HG02885 (cell line): ENCODE measurements at regions not wholly inside any gene's neighbourhood (a gene's known extent, or its start where the extent isn't known, plus 50 kb on each side); places are given as distances from the start of the nearest gene placed in this dataset.
"Not testable (repeated sequence)": the region's sequence is repeated elsewhere in the genome, so short reads cannot be mapped to it uniquely, and the experiment has no call there.

Experiments used
- ATAC-seq: cut with Tn5 transposase; IDR thresholded peaks from one replicate; pipeline ENCODE4 v1.9.1; 2021; ENCODE audit warnings: mild to moderate bottlenecking; ENCODE audit not compliant: unreplicated experiment, poor library complexity

DNA sequence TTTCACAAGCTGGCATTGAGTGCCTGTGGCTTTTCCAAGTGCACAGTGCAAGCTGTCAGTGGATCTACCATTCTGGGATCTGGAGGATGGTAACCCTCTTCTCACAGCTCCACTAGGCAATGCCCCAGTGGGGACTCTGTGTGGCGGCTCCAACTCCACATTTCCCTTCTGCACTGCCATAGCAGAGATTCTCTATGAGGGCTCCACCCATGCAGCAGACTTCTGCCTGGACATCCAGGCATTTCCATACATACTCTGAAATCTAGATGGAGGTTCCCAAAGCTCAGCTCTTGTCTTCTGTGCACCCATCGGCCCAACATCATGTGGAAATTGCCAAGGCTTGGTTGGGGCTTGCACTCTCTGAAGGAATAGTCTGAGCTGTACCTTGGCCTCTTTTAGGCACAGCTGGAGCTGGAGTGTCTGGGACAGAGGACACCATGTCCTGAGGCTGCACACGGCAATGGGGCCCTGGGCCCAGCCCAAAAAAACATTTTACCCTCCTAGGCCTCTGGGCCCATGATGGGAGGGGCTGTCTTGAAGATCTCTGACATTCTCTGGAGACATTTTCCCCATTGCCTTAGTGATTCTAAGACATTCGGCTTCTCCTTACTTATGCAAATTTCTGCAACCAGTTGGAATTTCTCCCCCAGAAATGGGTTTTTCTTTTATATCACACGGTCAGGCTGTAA, 313.3 kb upstream of the SFSWAP start:
- no peak for ATAC-seq

DNA sequence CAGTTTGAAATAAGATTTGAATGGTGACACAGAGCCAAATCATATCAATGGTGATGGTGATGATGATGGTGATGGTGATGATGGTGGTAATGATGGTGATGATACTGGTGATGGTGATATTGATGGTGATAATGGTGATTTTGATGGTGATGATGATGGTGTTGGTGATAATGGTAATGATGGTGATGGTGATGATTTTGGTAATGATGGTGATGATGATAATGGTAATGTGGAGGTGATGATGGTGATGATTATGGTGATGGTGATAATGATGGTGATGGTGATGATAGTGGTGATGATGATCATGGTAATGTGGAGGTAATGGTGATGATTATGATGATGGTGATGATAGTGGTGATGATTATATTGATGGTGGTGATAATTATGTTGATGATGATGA, 311.9 kb upstream of the SFSWAP start:
- ATAC-seq: no peak

DNA sequence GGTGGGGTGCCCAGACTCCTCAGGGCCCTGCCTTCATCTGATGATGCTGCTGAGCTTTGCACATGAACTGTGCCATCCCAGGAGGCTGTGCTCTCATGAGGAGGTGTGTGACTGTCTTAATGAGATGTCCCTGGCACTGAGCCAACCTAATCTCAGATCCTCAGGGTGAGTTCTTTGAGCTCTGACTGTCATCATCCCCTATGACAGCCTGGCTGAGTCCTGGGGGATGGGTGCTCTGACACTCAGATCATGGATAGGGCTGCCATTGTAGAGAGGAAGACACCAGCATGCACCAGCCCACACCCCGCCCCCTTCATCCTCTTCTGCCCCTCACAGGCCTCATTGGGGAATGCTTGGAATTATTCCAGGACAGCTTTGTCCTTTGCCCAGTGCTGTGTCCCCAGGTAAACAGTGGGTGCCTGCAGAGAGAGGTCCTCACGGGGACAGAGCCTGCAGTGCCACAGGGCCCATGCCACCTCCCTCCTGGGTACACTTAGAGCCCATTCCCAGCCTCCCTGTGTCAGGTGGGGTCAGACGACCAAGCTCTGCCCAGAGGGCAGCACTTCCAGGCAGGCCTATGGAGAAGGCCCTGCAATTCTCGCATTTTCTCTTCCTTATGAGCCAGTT, 310.1 kb upstream of the SFSWAP start:
- not testable (repeated sequence) for ATAC-seq

DNA sequence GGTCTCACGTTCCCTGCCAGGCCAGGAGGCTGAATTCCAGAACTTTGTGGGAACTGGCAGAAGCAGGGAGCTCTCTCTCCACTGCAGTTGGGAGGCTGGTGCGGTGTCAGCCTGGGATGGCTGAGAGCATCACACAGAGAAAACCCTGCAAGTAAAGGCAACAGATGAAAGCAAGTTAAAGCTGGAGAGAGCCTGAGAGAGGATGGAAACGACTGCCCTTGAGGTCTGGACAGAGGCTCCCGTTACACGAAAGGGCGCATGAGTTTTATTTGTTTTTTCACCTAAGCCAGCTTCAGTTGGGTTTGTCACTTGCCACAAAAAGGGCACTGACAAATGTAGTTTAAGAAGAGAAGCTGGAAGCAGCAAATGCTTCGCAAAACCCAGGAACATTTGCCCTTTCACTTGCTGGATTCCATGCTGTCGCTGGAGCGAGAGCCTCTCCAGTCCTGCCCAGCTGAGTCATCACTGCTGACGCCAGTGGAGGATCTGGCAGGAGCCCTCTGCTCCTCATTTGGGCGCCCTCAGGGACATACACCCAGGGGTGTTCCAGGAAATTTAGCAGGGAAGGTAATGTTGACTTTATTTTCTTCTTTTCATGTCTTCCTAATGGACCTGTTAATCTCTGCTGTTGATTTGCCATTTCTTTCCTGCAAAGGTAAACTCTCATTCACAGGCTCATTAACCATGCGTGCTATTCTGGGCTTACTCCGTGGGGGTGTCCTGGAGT, 308.8 kb upstream of the SFSWAP start:
- not testable (repeated sequence) for ATAC-seq

DNA sequence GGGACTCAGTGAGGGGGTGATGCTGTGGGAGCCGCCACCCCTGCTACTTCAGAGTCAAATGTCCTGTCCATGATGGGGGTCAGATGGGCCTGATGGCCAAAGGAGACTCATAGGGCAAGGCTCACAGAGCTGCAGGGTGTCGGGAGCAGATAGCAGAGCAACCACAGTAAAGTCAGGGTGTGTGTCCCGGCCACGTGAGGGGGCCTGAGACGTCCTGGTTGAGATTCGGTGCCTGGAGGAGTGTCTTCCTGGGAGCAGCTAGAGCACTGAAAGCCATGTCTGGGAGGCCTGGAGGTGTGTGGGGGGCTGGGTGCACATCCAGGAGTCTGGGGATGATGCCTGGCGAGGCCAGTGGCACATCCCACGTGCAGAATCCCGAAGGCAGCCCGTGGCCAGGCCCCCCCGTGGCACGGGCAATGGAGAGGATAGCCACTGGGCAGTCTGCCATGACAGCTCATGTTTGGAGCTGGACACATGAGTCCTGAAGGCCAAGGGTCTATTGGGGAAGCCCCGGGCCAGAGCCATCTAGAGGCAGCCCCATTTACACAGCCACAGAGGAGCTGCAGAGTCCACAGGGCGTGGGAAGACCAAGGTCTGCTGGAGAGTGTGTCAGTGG, 308.0 kb upstream of the SFSWAP start:
- no peak for ATAC-seq

DNA sequence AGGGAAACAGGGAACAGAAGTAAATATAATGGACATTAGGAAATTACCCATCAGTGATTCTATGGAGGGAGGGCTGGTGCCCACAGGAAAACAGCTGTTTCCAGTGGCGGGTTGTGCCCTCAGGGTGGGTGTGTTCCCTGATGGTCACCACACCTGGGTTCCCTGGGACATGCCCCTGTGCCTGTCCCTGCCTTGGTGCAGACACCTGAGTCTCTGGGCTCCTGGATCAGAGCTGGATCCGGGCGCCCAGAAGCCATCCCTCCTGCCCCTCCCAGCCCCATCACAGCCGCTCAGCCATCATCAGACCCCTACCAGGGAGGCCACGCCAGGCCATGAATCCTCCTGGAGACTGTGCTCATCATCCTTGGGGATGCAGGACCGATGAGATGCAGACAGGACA, 307.2 kb upstream of the SFSWAP start:
- ATAC-seq: no peak

DNA sequence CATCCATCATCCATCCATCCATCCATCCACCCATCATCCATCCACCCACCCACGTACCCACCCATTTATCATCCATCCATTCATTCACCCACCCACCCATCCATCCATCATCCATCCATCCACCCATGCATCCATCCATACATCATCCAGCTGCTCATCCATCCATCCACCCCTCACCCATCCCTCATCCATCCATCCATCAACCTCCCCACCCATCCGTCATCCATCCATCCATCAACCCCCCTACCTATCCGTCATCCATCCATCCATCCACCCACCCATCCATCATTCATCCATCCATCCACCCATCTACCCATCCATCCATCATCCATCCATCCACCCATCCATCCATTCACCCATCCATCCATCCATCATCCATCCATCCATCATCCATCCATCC, 306.2 kb upstream of the SFSWAP start:
- ATAC-seq: no peak

DNA sequence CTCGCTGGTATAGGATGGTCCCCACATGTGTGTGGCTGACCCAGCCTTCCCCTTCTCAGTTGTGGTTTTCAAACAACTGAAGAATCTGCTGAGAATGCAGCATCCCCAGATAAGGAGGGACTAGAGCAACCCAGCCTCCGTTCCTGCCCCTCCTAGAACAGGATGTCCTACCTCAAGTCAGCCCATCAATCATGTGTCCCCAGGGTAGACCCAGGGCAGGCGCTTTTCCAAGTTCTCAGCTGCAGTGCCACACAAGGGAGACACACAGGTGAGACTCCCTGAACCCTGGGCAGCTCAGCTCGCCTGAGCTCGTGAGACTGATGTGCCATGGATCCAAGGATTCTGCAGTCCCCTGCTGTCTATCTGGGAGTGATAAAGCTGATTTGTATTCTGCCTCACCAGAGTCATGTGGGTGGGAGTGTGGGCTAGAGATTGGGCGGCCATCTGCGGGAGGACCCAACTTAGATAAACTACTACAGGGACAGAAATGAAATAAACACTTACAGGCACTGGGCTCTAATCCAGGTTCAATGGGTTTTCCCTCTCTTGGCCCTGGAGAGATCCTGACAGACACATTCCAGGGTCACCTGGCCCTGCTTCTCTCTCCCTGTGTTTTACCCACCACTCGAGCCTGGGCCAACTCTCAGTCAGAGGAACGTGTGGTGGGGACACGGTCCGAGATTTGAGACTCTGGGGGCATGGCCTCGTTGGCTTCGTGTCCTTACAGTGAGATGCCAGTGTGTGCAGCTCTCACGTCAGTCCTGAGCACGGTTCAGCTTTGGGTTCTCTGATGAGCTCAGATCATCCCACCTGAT, 303.5 kb upstream of the SFSWAP start:
- ATAC-seq: no peak

DNA sequence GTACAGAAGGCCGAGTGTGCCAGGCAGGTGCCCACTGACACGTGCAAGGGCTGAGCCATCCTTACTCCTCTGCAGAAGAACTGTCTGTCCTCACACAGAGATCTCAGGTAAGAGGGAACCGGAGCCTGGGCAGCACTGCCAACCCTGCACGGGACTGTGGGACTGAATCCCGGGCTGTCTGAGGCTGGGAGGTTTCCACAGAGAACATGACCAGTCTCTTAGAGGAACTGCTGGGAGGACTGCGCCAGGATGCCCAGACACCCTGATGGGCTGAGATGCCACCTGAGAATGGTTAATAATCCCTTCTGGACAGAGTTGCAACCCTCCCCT, 302.9 kb upstream of the SFSWAP start:
- ATAC-seq: no peak

DNA sequence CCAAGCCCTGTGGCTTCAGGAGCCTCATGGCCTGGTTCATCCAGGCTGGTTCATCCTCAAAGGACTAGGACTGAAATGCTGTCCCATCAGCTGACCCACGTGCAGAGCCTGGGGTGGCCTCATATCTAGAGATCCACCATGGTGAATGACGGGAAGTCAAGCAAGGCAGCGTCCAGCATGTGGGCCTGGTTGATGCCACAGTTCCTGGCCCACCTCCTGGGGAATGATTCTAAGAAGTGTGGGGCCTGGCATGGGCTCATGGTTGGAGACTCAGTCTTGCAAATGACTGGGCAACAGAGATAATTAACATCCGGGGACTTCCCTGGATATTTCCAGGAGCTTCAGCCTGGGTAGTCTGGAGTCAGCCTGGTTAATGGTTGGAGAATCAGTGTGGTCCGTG, 302.4 kb upstream of the SFSWAP start:
- no peak for ATAC-seq

DNA sequence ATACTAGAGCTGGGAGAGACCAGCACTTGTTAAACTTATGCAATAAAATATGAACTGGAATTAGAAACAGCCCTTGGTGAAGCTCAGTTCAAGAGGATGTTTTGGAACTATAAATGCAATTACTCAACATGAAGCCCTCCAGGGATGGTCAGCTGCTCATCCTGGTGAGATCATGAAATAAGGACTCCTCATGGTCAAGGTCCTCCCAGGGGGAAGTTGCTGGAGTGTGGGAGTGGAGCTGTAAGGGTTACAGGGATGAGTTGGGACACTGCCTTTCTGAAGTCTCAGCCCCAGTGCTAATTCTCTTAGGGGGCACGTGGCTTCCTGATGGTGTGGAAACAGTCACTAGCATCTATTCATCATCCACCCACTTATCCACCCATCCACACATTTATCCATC, 301.7 kb upstream of the SFSWAP start:
- no peak for ATAC-seq

DNA sequence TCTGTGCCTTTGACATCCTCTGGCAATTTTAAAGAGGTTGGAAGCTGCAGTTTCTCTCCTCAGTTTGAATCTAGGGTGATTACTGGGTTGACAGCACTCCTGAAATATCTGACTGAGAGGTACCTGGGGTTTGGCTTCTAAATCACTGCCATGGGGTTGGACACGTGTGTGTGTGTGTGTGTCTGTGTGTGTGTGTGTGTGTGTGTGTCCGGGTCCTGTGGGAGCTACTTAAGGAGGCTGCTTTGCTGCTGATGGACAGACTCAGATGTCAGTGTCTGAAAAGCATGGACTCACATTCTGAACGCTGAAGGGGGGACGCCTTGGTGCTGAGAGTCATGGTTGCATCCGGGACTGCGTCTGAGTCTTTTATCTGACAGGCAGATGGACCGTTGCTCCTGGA, 299.1 kb upstream of the SFSWAP start:
- not testable (repeated sequence) for ATAC-seq

DNA sequence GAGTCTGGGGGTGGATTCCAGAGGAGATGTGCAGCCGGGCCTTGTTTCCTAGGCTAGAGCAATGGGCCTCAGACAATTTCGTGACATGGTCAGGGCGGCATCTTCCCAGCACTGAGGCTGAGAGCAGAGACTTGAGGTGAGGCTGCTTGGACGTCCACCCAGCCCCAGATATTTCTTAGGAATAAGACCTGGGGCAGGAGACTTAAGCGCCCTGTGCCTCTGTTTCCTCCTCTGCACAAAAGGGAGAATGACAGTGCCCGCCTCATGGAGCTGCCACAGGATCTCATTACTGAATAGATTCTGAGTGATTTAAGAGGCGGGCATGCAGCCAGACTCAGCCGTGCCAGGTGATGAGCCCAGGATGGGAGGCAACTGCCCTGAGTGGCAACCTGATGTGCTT, 297.9 kb upstream of the SFSWAP start:
- ATAC-seq: no peak

DNA sequence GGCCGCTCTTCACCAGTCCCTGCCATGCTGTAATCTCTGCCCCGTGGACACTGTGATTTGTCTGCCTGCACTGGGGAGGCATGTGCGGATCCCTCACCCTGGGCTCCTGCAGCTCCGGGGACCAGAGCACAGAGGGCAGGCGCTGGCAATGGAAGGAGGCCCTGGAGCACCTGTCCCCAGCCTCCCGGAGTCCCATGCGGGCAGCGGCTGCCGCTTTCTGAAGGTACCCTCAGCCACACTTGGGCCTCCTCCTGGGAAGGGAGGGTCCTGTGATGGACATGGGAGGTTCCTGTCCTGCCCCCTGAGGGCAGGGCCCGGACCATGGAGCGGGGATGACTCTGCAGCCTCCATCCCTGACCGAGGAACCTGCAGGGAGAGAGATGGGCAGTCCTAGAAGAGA, 297.4 kb upstream of the SFSWAP start:
- no peak for ATAC-seq

DNA sequence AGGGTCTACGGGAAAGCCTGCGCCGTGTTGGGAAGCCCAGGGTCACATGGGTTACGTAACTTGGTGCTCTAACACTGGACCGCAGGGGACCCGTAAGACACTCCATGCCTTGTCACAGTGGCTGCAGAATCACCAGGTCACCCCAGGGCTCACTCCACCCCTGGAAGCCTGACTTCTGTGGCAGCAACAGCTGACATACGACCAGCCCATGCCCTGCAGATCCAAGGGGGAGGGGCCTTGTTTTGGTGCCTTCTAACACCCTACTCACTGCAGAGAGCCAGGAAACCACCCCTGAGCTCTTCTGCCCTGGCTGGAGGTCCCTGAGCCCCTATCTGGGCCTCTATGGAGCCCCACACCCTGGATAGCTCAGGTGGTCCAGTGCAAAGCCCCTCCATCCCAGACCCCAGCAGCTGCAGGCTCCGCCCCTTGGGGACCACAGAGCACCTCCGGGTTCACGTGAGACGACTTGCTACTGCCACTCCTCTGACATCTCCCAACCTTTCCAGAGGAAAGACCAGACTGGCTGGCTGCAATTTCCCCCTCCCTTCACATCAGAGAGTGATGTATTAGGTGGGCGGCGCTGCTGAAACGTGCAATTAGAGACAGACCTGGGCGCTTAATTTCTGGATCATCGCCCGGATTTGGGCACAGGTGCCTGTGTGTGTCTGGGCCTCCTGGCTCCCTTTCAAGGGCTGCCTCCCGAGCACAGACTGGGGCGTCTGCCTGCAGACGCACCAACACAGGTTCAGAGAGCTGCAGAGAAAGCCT, 296.6 kb upstream of the SFSWAP start:
- ATAC-seq: not testable (repeated sequence)

DNA sequence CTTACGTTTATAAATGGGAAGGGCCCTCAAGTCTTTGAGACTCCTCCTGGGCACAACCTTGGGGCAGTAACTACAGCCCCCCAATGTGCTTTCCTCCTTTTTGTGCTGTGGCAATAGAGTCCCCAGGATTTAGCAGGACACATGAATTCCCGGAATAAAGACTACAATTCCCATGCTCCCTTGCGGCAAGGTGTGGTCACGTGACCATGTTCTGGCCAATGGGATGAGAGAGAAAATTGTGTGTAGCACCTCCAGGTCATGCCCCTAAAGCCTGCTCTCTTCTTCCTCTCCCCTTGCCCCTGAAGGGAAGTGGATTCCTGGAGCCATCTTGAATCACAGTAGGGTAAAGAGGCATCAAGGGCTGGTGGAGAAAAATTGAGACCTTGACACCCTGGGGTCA, 295.1 kb upstream of the SFSWAP start:
- ATAC-seq: no peak

DNA sequence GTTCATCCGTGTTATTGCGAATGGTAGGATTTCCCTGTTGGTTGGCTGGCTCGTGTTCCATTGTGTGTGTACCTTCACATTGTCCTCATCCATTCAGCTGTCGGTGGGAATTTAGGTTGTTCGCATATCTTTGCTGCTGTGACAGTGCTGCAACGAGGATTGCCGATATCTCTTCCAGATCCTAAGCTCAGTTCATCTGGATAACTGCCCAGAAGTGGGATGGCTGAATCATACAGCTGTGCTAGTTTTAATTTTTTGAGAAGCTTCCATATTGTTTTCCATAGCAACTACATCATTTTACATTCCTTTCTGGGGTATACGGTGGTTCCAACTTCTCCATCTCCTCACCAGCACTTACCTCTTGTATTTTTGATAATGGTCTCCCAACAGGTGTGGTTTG, 292.8 kb upstream of the SFSWAP start:
- ATAC-seq: no peak

DNA sequence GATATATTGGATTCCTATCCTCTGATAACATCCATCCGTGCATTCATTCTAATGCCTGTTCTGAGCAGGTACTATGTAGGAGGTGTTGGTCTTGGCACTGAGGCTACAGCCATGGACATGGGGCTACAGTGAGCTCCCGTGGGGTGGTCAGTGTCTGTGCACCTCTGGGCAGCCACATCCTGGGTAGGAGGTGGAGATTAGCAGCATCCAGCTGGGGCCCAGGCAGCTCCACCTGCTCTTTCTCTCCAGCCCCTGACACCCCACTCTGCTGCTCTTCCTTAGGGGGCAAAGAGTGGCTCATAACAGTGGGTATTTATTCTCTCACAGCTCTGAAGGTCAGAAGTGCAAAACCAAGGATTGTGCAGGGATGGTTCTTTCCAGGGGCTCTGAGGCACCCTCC, 292.0 kb upstream of the SFSWAP start:
- ATAC-seq: no peak

DNA sequence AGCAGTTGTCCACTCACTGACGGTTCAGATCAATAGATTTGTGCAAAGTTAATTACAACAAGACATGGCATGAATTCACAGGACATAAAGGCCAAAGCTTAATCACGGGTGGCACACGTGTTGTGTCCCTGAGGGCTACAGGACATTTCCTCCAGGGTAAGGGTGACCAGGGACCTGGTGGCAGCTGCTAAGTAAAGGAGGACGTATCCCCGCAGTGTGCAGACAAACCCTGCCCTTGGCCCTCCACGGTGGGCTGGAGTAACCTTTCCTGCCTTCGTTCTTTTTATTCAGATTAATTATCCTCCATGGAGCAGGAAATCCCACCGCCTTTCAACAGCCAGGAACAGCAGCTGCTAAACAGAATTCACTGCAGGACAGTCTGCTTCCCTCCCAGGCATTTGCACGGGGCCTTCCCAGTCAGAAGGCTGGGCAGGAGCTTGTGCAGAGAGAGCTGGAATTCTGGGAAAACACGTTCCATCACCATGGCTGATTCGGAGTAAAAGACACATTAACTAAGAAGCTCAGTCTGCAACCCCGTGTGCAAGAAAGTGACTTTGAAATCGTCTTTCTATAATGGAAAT, 289.9 kb upstream of the SFSWAP start:
- no peak for ATAC-seq
